Vagina (tissue), 2 donors: ENCODE measurements at regions not wholly inside any gene's neighbourhood (a gene's known extent, or its start where the extent isn't known, plus 50 kb on each side); places are given as distances from the start of the nearest gene placed in this dataset.

ENCODE experiments used
- DNase-seq, 2 donors: peaks; one replicate each; pipeline ENCODE4 v3.0.0-alpha.2; 2017; ENCODE audit errors: extremely low spot score in 2 of 2
- H3K27ac ChIP-seq: fragments of 200-600 bp; sonication (generic); one replicate; pipeline ENCODE4 v1.5.1; 2019
- H3K27me3 ChIP-seq: fragments of 200-600 bp; sonication (generic); one replicate; pipeline ENCODE4 v1.5.1; 2019
- H3K36me3 ChIP-seq, 2 donors: fragments of 200-600 bp; sonication (generic); one replicate each; pipeline ENCODE4 v1.5.1; 2017 to 2019
- H3K4me1 ChIP-seq: fragments of 200-600 bp; sonication (generic); one replicate; pipeline ENCODE4 v1.5.1; 2019
- H3K4me3 ChIP-seq, 2 donors: fragments of 200-600 bp; sonication (generic); 1 replicate in 1 of 2; 2 replicates in 1 of 2; pipeline ENCODE4 v1.5.1; 2016 to 2019
- H3K9me3 ChIP-seq: fragments of 200-600 bp; sonication (generic); one replicate; pipeline ENCODE4 v1.5.1; 2019
- POLR2A ChIP-seq, 2 donors: fragments of 450-650 bp; IDR thresholded peaks; one replicate each; pipeline ENCODE4 v1.6.1; 2017; ENCODE audit warnings: antibody characterized with exemption in 2 of 2, mild to moderate bottlenecking in 2 of 2, moderate library complexity in 2 of 2
- POLR2AphosphoS5 ChIP-seq, 2 donors: sonication (generic); formaldehyde crosslinking; IDR thresholded peaks; one replicate each; pipeline ENCODE4 v1.9.0; 2017; ENCODE audit warnings: antibody characterized with exemption in 2 of 2, mild to moderate bottlenecking in 2 of 2, low read depth in 1 of 2; ENCODE audit not compliant: insufficient read depth in 1 of 2
- intact Hi-C: fragments of 100-400 bp; cut with DNase I; formaldehyde crosslinking; loops from one replicate; pipeline ENCODE4 v1.15.1; 2023
- TF ChIP-seq, protein P1 (sequence below), 3 experiments: fragments of 450-650 bp in 2 of 3; fragments of 200-600 bp in 1 of 3; sonication (generic) in 1 of 3; IDR thresholded peaks; one replicate each; pipeline ENCODE4 v1.5.1; 2017 to 2019; ENCODE audit warnings: antibody characterized with exemption in 3 of 3, mild to moderate bottlenecking in 2 of 3, moderate library complexity in 2 of 3

- Histone ChIP-seq H3K27ac (no peak overlapping the region), H3K4me3 (no peak overlapping the region), H3K27me3 (no peaks in the 10 kb centered on the region), H3K4me1 (no peaks in the 10 kb centered on the region), H3K9me3 (no peaks in the 10 kb centered on the region), H3K36me3 (no peaks in the 10 kb centered on the region)
- TF ChIP-seq, protein P1, sequence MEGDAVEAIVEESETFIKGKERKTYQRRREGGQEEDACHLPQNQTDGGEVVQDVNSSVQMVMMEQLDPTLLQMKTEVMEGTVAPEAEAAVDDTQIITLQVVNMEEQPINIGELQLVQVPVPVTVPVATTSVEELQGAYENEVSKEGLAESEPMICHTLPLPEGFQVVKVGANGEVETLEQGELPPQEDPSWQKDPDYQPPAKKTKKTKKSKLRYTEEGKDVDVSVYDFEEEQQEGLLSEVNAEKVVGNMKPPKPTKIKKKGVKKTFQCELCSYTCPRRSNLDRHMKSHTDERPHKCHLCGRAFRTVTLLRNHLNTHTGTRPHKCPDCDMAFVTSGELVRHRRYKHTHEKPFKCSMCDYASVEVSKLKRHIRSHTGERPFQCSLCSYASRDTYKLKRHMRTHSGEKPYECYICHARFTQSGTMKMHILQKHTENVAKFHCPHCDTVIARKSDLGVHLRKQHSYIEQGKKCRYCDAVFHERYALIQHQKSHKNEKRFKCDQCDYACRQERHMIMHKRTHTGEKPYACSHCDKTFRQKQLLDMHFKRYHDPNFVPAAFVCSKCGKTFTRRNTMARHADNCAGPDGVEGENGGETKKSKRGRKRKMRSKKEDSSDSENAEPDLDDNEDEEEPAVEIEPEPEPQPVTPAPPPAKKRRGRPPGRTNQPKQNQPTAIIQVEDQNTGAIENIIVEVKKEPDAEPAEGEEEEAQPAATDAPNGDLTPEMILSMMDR (IDR thresholded peaks at IDR 0.05) = no peak
- no peak for TF ChIP-seq POLR2AphosphoS5 (IDR thresholded peaks at IDR 0.05; ENCODE audit: insufficient read depth in 1 of 2, low read depth in 1 of 2)
- TF ChIP-seq POLR2A (IDR thresholded peaks at IDR 0.05) = no peak
- peak in 1 of 2 donors; percentile 16 for DNase-seq
- intact Hi-C loops = no loop called here
Observed at GRCh38 chr1:224811564-224811963, 117.9 kb upstream of the DNAH14 start.

GRCh38 chr1:224815647-224816046 lies 113.8 kb upstream of the DNAH14 start:
- peak in 1 of 2 donors; percentile 12 for DNase-seq
- Histone ChIP-seq H3K4me1 (no peaks in the 10 kb centered on the region), H3K4me3 (no peak overlapping the region), H3K9me3 (no peaks in the 10 kb centered on the region), H3K27ac (no peak overlapping the region), H3K27me3 (no peaks in the 10 kb centered on the region), H3K36me3 (no peaks in the 10 kb centered on the region)
- TF ChIP-seq, protein P1 (IDR thresholded peaks at IDR 0.05) = no peak
- TF ChIP-seq POLR2AphosphoS5 (IDR thresholded peaks at IDR 0.05; ENCODE audit: insufficient read depth in 1 of 2, low read depth in 1 of 2) (no peak), POLR2A (IDR thresholded peaks at IDR 0.05) (no peak)
- intact Hi-C loops = no loop called here

- TF ChIP-seq POLR2A (IDR thresholded peaks at IDR 0.05) = no peak
- TF ChIP-seq, protein P1 (IDR thresholded peaks at IDR 0.05) = no peak
- TF ChIP-seq POLR2AphosphoS5 (IDR thresholded peaks at IDR 0.05; ENCODE audit: insufficient read depth in 1 of 2, low read depth in 1 of 2) = no peak
- H3K9me3 ChIP-seq = no peaks in the 10 kb centered on the region
- no peaks in the 10 kb centered on the region for H3K27me3 ChIP-seq
- no peak overlapping the region for H3K4me3 ChIP-seq
- H3K4me1 ChIP-seq = no peaks in the 10 kb centered on the region
- no peak overlapping the region for H3K27ac ChIP-seq
- no peak for DNase-seq
- H3K36me3 ChIP-seq = no peaks in the 10 kb centered on the region
- intact Hi-C loops = no loop called here
Observed at GRCh38 chr1:224816062-224816461, 113.4 kb upstream of the DNAH14 start.

DNA sequence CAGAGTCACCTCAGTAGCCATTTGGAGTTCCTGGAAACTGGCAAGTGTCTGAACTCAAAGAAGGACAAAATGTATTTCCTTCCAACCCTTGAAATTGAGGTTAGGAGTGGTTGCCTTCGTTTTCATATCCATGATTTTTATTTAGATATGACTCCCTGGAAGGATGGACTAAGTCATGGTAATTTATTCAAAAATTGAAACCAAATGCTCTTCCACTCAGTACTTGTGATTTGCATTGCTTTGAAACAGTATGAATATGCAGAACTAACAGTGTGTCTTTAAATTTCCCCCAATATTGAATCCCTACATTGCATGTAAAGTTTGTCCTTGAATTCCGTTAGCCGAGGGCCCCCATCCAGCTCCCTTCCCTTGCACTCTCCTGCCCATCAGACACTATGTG lies 112.1 kb upstream of the DNAH14 start:
- TF ChIP-seq POLR2A (IDR thresholded peaks at IDR 0.05) = no peak
- TF ChIP-seq, protein P1 (IDR thresholded peaks at IDR 0.05) = no peak
- no peak for TF ChIP-seq POLR2AphosphoS5 (IDR thresholded peaks at IDR 0.05; ENCODE audit: insufficient read depth in 1 of 2, low read depth in 1 of 2)
- no peaks in the 10 kb centered on the region for H3K4me1 ChIP-seq
- H3K36me3 ChIP-seq = no peaks in the 10 kb centered on the region
- no peaks in the 10 kb centered on the region for H3K27me3 ChIP-seq
- no peak overlapping the region for H3K27ac ChIP-seq
- no peaks in the 10 kb centered on the region for H3K9me3 ChIP-seq
- intact Hi-C loops = no loop called here
- no peak overlapping the region for H3K4me3 ChIP-seq
- peak; percentile 3 to 20 for DNase-seq

DNA sequence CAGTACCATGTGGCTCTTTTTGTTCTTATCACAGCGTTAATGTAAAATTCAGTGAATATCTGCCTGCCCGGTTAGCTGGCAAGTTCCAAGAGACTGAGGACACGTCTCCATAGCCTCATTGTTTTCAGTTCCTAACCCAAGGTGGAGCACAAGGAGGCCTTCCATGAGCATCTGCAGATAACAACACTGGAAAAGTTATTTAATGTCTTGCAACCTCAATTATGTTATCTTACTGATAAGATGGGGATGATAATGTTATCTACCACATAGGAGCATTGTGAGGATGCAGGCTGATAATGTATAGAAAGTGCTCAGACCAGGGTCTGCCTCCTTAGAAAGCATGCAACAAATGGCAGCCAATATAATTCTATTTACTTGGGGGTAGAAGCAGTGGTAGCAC lies 109.6 kb upstream of the DNAH14 start:
- no peaks in the 10 kb centered on the region for H3K9me3 ChIP-seq
- TF ChIP-seq, protein P1 (IDR thresholded peaks at IDR 0.05) = no peak
- no peak for TF ChIP-seq POLR2AphosphoS5 (IDR thresholded peaks at IDR 0.05; ENCODE audit: insufficient read depth in 1 of 2, low read depth in 1 of 2)
- no peaks in the 10 kb centered on the region for H3K4me1 ChIP-seq
- no peak overlapping the region for H3K27ac ChIP-seq
- intact Hi-C loops = no loop called here
- H3K4me3 ChIP-seq = no peak overlapping the region
- peak in 1 of 2 donors; percentile 58 for DNase-seq
- no peaks in the 10 kb centered on the region for H3K36me3 ChIP-seq
- no peaks in the 10 kb centered on the region for H3K27me3 ChIP-seq
